ENCODE measurements at regions not wholly inside any gene's neighbourhood (a gene's known extent, or its start where the extent isn't known, plus 50 kb on each side); places are given as distances from the start of the nearest gene placed in this dataset.
"Not testable (repeated sequence)": the region's sequence is repeated elsewhere in the genome, so short reads cannot be mapped to it uniquely, and the experiment has no call there.

DNA sequence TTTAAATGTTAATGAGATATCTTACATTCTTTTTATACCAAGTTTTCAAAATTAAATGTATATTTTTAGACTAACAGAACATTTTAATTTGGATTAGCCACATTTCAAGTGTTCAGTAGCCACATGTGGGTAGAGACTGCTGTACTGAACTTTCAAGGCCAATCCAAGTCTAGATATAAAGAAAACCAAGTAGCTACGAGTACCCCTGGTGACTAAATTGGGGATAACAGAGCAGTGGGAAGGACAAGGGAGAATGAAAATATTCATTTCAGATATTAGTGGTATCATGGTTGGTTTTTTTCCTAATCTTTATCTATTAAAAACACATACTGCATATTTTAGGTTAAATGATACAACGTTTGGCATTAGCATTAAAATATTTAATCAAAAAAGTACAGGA is 69.4 kb upstream of the RHOJ start:
- Histone ChIP-seq H3K27me3 (ENCODE audit: insufficient read depth, low read length) (no peaks in the 10 kb centered on the region), H3K27ac (ENCODE audit: low read depth, low read length) (no peak overlapping the region), H3K4me2 (ENCODE audit: low read length) (no peak overlapping the region), H3K4me3 (replicated peaks in 1 of 2; ENCODE audit: low read depth in 1 of 2, low read length in 2 of 2) (no peak overlapping the region), H3K36me3 (ENCODE audit: control insufficient read depth in 1 of 2, insufficient read depth in 2 of 2, low read length in 2 of 2) (no peaks in the 10 kb centered on the region), H3K79me2 (ENCODE audit: insufficient read depth, low read length) (no peaks in the 10 kb centered on the region), H3K9me3 (ENCODE audit: control insufficient read depth in 1 of 2, insufficient read depth in 1 of 2, low read depth in 1 of 2, low read length in 2 of 2) (no peaks in the 10 kb centered on the region), H4K20me1 (ENCODE audit: insufficient read depth) (no peaks in the 10 kb centered on the region), H3K9ac (ENCODE audit: low read length) (no peak overlapping the region), H3K4me1 (ENCODE audit: control insufficient read depth in 1 of 2, insufficient read depth in 2 of 2, low read length in 2 of 2) (no peaks in the 10 kb centered on the region), H3K9me2 (ENCODE audit: insufficient read depth) (no peaks in the 10 kb centered on the region), H2AFZ (ENCODE audit: low read depth, low read length, poor library complexity, severe bottlenecking) (no peak overlapping the region)
- ChIA-PET RAD21 (ENCODE audit: low non-redundant PET in 1 of 2, low total read pairs in 2 of 2, uncharacterized antibody in 2 of 2, unreplicated experiment in 2 of 2) (no interaction called here), CTCF (no interaction called here), POLR2A (no interaction called here)
- DNase-seq (ENCODE audit: low read depth, low spot score) (no peak), ATAC-seq (no peak)
- BruUV-seq (replicated peaks): no TSS peak
- intact Hi-C loops (cut with micrococcal nuclease): no loop called here
- TF ChIP-seq, protein P1, sequence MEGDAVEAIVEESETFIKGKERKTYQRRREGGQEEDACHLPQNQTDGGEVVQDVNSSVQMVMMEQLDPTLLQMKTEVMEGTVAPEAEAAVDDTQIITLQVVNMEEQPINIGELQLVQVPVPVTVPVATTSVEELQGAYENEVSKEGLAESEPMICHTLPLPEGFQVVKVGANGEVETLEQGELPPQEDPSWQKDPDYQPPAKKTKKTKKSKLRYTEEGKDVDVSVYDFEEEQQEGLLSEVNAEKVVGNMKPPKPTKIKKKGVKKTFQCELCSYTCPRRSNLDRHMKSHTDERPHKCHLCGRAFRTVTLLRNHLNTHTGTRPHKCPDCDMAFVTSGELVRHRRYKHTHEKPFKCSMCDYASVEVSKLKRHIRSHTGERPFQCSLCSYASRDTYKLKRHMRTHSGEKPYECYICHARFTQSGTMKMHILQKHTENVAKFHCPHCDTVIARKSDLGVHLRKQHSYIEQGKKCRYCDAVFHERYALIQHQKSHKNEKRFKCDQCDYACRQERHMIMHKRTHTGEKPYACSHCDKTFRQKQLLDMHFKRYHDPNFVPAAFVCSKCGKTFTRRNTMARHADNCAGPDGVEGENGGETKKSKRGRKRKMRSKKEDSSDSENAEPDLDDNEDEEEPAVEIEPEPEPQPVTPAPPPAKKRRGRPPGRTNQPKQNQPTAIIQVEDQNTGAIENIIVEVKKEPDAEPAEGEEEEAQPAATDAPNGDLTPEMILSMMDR (IDR thresholded peaks at IDR 0.05 in 2 of 3, conservative IDR thresholded peaks at IDR 0.05 in 1 of 3; ENCODE audit: borderline replicate concordance in 1 of 3, insufficient read depth in 1 of 3, low read depth in 2 of 3, low read length in 2 of 3): peak in 2 of 3 experiments; percentile 2 to 30; a peak in 3 of 6 replicates
- TF ChIP-seq ZFX (IDR thresholded peaks at IDR 0.05): no peak

DNA sequence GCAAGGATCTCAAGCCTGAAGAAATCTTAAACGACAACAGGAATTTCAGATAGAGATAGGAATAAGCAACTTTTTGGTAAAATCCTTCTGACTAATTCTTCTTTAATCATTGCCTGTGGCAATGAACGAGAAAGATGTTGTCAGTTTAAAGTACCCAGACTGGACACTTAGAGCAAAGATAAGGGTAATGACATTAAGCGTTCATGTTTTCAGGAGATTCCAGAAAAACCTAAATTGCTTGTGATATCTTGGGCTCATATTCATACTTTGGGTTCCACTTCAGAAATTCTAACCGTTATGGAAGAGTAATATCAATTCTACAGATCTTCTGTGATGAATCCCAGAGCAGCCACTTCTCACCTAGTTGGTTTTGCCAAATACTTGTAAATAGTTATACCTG is 73.7 kb upstream of the RHOJ start:
- H3K9me3 ChIP-seq (ENCODE audit: control insufficient read depth in 1 of 2, insufficient read depth in 1 of 2, low read depth in 1 of 2, low read length in 2 of 2): no peaks in the 10 kb centered on the region
- DNase-seq (ENCODE audit: low read depth, low spot score) (no peak), ATAC-seq (no peak)
- no peak overlapping the region for H3K4me2 ChIP-seq (ENCODE audit: low read length)
- intact Hi-C loops (cut with micrococcal nuclease): no loop called here
- H3K9me2 ChIP-seq (ENCODE audit: insufficient read depth): no peaks in the 10 kb centered on the region
- ChIA-PET RAD21 (ENCODE audit: low non-redundant PET in 1 of 2, low total read pairs in 2 of 2, uncharacterized antibody in 2 of 2, unreplicated experiment in 2 of 2) (no interaction called here), POLR2A (no interaction called here), CTCF (no interaction called here)
- H3K79me2 ChIP-seq (ENCODE audit: insufficient read depth, low read length): no peaks in the 10 kb centered on the region
- TF ChIP-seq SIN3A (IDR thresholded peaks at IDR 0.05; ENCODE audit: low read depth): no peak
- TF ChIP-seq SP1 (IDR thresholded peaks at IDR 0.05; ENCODE audit: low read depth): no peak
- no peak for TF ChIP-seq ELF1 (IDR thresholded peaks at IDR 0.05; ENCODE audit: borderline replicate concordance, low read depth)
- TF ChIP-seq POLR2AphosphoS5 (IDR thresholded peaks at IDR 0.05; ENCODE audit: low read depth, low read length): no peak
- no peak for TF ChIP-seq SRF (IDR thresholded peaks at IDR 0.05; ENCODE audit: low read depth)
- no peak for TF ChIP-seq EZH2 (IDR thresholded peaks at IDR 0.05)
- TF ChIP-seq RAD21 (IDR thresholded peaks at IDR 0.05; ENCODE audit: low read depth): no peak
- BruUV-seq (replicated peaks): no TSS peak
- H3K4me3 ChIP-seq (replicated peaks in 1 of 2; ENCODE audit: low read depth in 1 of 2, low read length in 2 of 2): no peak overlapping the region
- no peaks in the 10 kb centered on the region for H3K4me1 ChIP-seq (ENCODE audit: control insufficient read depth in 1 of 2, insufficient read depth in 2 of 2, low read length in 2 of 2)
- no peak overlapping the region for H3K9ac ChIP-seq (ENCODE audit: low read length)
- no peak overlapping the region for H3K27ac ChIP-seq (ENCODE audit: low read depth, low read length)
- no peaks in the 10 kb centered on the region for H3K36me3 ChIP-seq (ENCODE audit: control insufficient read depth in 1 of 2, insufficient read depth in 2 of 2, low read length in 2 of 2)
- no peak overlapping the region for H2AFZ ChIP-seq (ENCODE audit: low read depth, low read length, poor library complexity, severe bottlenecking)
- H3K27me3 ChIP-seq (ENCODE audit: insufficient read depth, low read length): no peaks in the 10 kb centered on the region
- no peaks in the 10 kb centered on the region for H4K20me1 ChIP-seq (ENCODE audit: insufficient read depth)

DNA sequence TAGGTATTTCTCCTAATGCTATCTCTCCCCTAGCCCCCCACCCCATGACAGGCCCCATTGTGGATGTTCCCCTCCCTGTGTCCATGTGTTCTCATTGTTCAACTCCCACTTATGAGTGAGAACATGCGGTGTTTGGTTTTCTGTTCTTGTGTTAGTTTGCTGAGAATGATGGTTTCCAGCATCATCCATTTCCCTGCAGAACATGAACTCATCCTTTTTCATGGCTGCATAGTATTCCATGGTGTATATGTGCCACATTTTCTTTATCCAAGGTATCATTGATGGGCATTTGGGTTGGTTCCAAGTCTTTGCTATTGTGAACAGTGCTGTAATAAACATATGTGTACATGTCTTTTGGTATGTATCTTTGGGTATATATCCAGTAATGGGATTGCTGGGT is 61.2 kb upstream of the KCNH5 start:
- H3K4me3 ChIP-seq (replicated peaks in 1 of 2; ENCODE audit: low read depth in 1 of 2, low read length in 2 of 2); intact Hi-C loops (cut with micrococcal nuclease): not testable (repeated sequence)

More for the DNA sequence above, 61.2 kb upstream of the KCNH5 start:
- H3K79me2 ChIP-seq (ENCODE audit: insufficient read depth, low read length); H3K9ac ChIP-seq (ENCODE audit: low read length); RAD21 ChIA-PET (ENCODE audit: low non-redundant PET in 1 of 2, low total read pairs in 2 of 2, uncharacterized antibody in 2 of 2, unreplicated experiment in 2 of 2); H2AFZ ChIP-seq (ENCODE audit: low read depth, low read length, poor library complexity, severe bottlenecking); DNase-seq (ENCODE audit: low read depth, low spot score); H4K20me1 ChIP-seq (ENCODE audit: insufficient read depth); BruUV-seq (replicated peaks); H3K9me3 ChIP-seq (ENCODE audit: control insufficient read depth in 1 of 2, insufficient read depth in 1 of 2, low read depth in 1 of 2, low read length in 2 of 2); H3K27ac ChIP-seq (ENCODE audit: low read depth, low read length); H3K4me2 ChIP-seq (ENCODE audit: low read length); H3K4me1 ChIP-seq (ENCODE audit: control insufficient read depth in 1 of 2, insufficient read depth in 2 of 2, low read length in 2 of 2); H3K36me3 ChIP-seq (ENCODE audit: control insufficient read depth in 1 of 2, insufficient read depth in 2 of 2, low read length in 2 of 2); CTCF ChIA-PET; ATAC-seq; H3K9me2 ChIP-seq (ENCODE audit: insufficient read depth); H3K27me3 ChIP-seq (ENCODE audit: insufficient read depth, low read length); POLR2A ChIA-PET: not testable (repeated sequence)

All from HCT116 (cell line).